Activated naive CD4-positive, alpha-beta T cell treated with anti-CD3 and anti-CD28 coated beads for 36 hours (primary cell): ENCODE measurements at regions not wholly inside any gene's neighbourhood (a gene's known extent, or its start where the extent isn't known, plus 50 kb on each side); places are given as distances from the start of the nearest gene placed in this dataset.

Source experiments
- CTCF ChIA-PET: fragments of 350-600 bp; sonication (Branson Sonifier 250); formaldehyde crosslinking; loops from one replicate; lab custom pipeline; 2021; ENCODE audit warnings: antibody characterized with exemption; lab: Charles Lee
- DNase-seq: peaks from one replicate; pipeline ENCODE4 v3.0.0-alpha.2; 2020
- H3K27ac Mint-ChIP-seq: one replicate; pipeline ENCODE4 v1.8.0; 2021; ENCODE audit warnings: mild to moderate bottlenecking, mixed read lengths
- H3K27me3 Mint-ChIP-seq: one replicate; pipeline ENCODE4 v1.8.0; 2021; ENCODE audit warnings: low read depth, mixed read lengths
- H3K36me3 Mint-ChIP-seq: one replicate; pipeline ENCODE4 v1.8.0; 2021; ENCODE audit warnings: low read depth, mixed read lengths
- H3K4me1 Mint-ChIP-seq: one replicate; pipeline ENCODE4 v1.8.0; 2021; ENCODE audit warnings: low read depth, mixed read lengths
- H3K4me3 Mint-ChIP-seq: one replicate; pipeline ENCODE4 v1.8.0; 2021; ENCODE audit warnings: mild to moderate bottlenecking, moderate library complexity, mixed read lengths
- H3K9me3 Mint-ChIP-seq: one replicate; pipeline ENCODE4 v1.8.0; 2021; ENCODE audit warnings: mixed read lengths
- intact Hi-C: fragments of 100-400 bp; cut with micrococcal nuclease; formaldehyde crosslinking; loops from one replicate; pipeline ENCODE4 v1.15.1; 2023

DNA sequence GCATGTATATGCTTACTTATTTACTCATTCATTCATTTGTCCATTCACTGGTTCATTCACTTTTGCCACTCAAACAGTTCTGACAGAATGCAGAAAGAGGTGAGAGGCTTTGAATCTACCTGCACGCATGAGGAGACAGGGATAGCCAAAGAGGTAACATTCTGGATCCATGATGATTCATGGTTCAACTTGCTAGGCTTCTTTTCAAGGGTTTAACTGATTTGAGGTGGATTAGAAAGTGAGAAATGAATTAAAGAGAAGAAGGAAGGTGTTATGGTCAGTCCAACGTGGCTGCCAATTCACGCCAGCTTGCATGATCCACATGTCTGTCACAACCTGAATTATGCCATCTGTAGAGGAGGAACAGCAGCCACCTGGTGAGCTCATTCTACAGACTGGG, 260.6 kb downstream of the ARRDC4 start:
- H3K4me1 Mint-ChIP-seq = no peaks in the 10 kb centered on the region
- H3K36me3 Mint-ChIP-seq = no peaks in the 10 kb centered on the region
- intact Hi-C loops = no loop called here
- no peak overlapping the region for H3K4me3 Mint-ChIP-seq
- no peak for DNase-seq
- H3K27me3 Mint-ChIP-seq = no peaks in the 10 kb centered on the region
- CTCF ChIA-PET = no interaction called here
- H3K27ac Mint-ChIP-seq = no peak overlapping the region
- no peaks in the 10 kb centered on the region for H3K9me3 Mint-ChIP-seq

DNA sequence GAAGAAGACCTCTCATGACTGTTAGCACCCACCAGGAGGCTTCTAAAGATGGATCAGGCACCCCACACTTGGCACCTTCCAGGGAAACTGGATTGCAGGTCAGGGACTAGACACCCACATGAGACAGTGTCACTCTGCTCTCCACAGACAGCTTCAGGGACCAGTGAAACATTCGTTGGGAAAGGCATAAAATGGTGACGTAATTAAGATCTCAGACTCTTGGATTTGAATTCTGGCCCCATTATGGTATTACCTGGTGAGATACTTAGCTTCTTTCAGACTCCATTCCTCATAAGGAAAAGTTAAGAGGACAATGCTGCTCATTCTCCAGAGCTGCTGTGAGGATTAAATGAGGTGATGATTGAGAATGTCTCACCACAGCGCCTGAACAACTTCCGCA, 261.1 kb downstream of the ARRDC4 start:
- Mint-ChIP-seq H3K36me3 (no peaks in the 10 kb centered on the region), H3K27ac (no peak overlapping the region), H3K9me3 (no peaks in the 10 kb centered on the region), H3K4me1 (no peaks in the 10 kb centered on the region), H3K27me3 (no peaks in the 10 kb centered on the region), H3K4me3 (no peak overlapping the region)
- intact Hi-C loops = no loop called here
- no peak for DNase-seq
- CTCF ChIA-PET = no interaction called here

DNA sequence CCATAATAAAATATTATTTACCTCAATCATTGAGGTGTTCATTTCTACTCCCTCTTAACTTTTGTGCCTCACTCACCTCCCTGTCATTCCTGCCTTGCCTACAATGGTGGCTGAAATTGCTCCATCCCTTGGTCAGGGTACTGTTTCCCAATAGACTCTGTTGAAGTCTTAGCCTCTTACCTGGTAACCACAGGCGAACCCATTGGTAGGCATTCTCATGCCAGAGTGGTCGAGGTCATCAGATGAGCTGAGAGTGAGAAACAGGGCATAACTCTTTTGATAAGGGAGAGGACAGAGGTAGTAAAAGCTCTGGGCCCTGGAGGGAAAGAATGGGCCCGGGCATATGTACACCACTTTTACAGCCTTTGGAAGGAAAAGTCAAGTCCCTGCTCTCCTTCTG, 265.6 kb downstream of the ARRDC4 start:
- Mint-ChIP-seq H3K27ac (no peak overlapping the region), H3K36me3 (no peaks in the 10 kb centered on the region), H3K4me3 (no peak overlapping the region), H3K4me1 (no peaks in the 10 kb centered on the region), H3K27me3 (no peaks in the 10 kb centered on the region), H3K9me3 (no peaks in the 10 kb centered on the region)
- intact Hi-C loops = no loop called here
- CTCF ChIA-PET = no interaction called here
- DNase-seq = no peak

DNA sequence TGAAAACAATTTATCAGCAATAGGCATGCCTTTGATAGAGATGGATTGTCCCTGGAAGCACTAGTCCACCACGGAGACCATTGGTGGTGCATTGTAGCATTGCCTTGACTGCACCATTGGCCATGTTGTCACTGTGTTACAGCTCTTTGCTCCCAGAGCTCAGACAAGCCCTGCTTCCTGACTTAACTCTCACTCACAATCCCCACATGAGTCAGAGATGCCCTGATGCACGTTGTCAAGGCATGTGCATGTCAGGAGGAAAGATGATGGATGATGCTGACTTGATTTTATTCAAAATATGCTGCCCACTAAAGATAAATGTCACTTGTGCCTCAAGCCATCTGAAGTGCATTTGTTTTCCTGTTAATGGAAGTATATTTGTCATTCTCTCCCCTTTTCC, 266.1 kb downstream of the ARRDC4 start:
- CTCF ChIA-PET = no interaction called here
- no peaks in the 10 kb centered on the region for H3K4me1 Mint-ChIP-seq
- no peaks in the 10 kb centered on the region for H3K27me3 Mint-ChIP-seq
- no peaks in the 10 kb centered on the region for H3K36me3 Mint-ChIP-seq
- intact Hi-C loops = no loop called here
- no peaks in the 10 kb centered on the region for H3K9me3 Mint-ChIP-seq
- H3K4me3 Mint-ChIP-seq = no peak overlapping the region
- DNase-seq = no peak
- no peak overlapping the region for H3K27ac Mint-ChIP-seq

DNA sequence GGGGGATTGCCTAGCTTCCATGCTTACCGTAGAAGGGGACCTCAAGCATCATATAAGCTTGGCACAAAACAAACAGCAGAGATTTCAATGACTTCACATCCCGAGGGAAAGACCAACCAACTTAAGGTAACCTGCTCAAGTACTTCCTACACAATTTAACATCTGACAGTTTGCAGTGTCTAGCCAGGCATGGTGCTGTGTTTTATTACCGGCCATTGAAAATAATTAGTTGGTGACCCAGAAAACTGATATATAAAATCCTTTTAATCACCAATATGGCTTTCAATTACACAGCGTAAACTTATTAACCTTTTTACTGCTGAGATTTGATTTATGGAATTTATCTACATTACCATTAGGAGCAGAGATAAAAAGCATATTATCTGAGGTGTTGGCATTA, 268.3 kb downstream of the ARRDC4 start:
- no peak for DNase-seq
- Mint-ChIP-seq H3K4me1 (no peaks in the 10 kb centered on the region), H3K27me3 (peaks cover 3% of the 10 kb centered on the region), H3K36me3 (no peaks in the 10 kb centered on the region), H3K4me3 (no peak overlapping the region), H3K9me3 (no peaks in the 10 kb centered on the region), H3K27ac (no peak overlapping the region)
- CTCF ChIA-PET = no interaction called here
- intact Hi-C loops = no loop called here

DNA sequence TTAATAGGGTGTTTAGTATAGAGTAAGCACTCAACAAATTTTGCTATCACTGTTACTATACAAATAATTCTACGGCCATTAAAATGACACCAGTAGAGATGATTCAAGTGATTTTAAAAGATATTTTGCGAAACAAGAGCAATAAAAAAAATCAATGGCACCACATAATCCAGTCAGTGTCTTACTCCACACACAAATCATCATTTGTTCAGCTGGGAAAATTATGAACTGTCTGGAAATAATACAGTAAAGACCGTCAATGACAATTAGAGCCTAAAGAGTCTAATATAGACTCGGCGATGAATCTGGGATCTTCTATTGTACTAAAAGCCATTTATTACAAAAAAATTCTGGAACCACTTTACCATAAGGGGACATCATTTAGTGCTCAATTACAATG, 270.5 kb downstream of the ARRDC4 start:
- Mint-ChIP-seq H3K27ac (no peak overlapping the region), H3K36me3 (no peaks in the 10 kb centered on the region), H3K4me3 (no peak overlapping the region), H3K27me3 (peaks cover 3% of the 10 kb centered on the region), H3K4me1 (no peaks in the 10 kb centered on the region), H3K9me3 (no peaks in the 10 kb centered on the region)
- CTCF ChIA-PET = no interaction called here
- DNase-seq = no peak
- intact Hi-C loops = no loop called here

DNA sequence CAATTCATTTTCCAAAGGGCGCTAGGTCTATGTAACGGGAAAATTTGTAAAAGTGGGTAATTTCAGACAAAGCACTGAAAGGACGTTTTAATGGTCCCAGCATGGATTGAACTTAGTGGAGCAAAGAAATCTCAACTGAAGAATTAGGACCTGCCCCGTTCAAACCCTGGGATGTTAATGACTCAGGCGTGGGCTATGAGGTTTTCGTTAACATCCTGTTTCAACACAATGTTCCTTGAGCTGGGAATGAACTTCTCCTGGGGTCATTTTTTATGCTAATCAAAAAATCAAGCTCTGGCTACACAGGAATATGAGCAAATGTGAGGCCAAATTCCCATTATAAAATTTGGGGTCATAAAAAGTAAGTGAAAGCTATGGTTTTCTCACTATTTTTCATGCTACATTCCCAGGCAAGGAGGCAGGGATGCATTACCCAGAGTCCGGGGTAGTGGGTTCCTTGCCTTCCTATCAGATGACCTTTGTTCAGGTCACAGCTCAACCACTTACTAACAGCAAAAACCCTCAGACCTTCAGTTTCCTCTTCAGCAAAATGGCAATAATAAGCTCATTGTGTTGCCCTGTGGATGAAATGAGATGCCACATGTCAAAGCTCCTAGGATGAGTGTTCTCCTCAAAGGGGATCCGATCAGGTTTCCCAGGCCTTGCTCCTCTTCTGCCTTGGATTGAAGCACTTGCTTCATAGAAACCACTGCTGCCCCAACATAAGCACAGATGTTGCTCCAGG, 271.4 kb downstream of the ARRDC4 start:
- intact Hi-C loops = no loop called here
- DNase-seq = no peak
- CTCF ChIA-PET = no interaction called here
- no peak overlapping the region for H3K27ac Mint-ChIP-seq
- no peaks in the 10 kb centered on the region for H3K4me1 Mint-ChIP-seq
- H3K27me3 Mint-ChIP-seq = peaks cover 3% of the 10 kb centered on the region
- no peaks in the 10 kb centered on the region for H3K9me3 Mint-ChIP-seq
- H3K4me3 Mint-ChIP-seq = no peak overlapping the region
- H3K36me3 Mint-ChIP-seq = no peaks in the 10 kb centered on the region

DNA sequence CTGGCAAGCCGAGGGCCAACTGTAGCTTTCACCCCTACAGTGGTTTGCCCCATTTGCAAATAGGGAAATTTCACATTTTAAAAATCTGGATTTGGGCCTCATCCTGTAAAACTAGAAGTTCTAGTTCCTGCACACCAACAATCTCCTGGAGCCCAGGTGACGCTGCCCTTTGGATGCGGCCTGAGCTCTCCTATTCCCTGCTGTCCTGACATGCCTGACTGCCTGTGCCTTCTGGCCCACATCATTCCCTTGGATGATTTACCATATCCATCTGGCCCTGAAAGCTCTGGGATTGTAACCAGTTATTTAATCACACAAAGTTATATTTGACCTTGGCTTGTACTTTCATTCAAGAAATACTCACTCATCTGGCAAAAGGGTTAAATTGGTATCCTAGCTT, 272.3 kb downstream of the ARRDC4 start:
- no peaks in the 10 kb centered on the region for H3K4me1 Mint-ChIP-seq
- H3K27ac Mint-ChIP-seq = peak overlapping the region; percentile 52
- no peak overlapping the region for H3K4me3 Mint-ChIP-seq
- peaks cover 3% of the 10 kb centered on the region for H3K27me3 Mint-ChIP-seq
- H3K9me3 Mint-ChIP-seq = no peaks in the 10 kb centered on the region
- CTCF ChIA-PET = no interaction called here
- H3K36me3 Mint-ChIP-seq = no peaks in the 10 kb centered on the region
- intact Hi-C loops = no loop called here
- no peak for DNase-seq

DNA sequence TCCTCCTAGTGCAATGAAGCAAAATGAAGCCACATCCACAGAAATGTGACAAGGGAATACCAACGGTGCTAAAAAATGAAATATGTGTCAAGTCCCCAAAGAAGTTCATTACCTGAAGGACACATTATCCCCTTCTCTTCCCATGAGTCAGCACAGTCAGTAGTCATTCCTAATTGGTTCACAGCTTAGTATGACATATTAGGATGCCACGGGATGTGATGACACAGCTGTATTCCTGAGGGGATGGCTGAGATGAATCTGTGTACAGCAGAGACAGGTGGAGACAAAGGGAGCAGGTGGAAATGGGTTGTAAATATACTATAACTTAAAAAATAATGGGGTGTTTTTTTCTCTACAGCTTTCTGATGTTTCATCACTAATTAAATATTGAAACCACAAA, 273.4 kb downstream of the ARRDC4 start:
- no peaks in the 10 kb centered on the region for H3K4me1 Mint-ChIP-seq
- no peak for DNase-seq
- H3K27ac Mint-ChIP-seq = no peak overlapping the region
- H3K4me3 Mint-ChIP-seq = no peak overlapping the region
- H3K27me3 Mint-ChIP-seq = peaks cover 7% of the 10 kb centered on the region
- H3K9me3 Mint-ChIP-seq = no peaks in the 10 kb centered on the region
- no peaks in the 10 kb centered on the region for H3K36me3 Mint-ChIP-seq
- intact Hi-C loops = no loop called here
- CTCF ChIA-PET = no interaction called here

DNA sequence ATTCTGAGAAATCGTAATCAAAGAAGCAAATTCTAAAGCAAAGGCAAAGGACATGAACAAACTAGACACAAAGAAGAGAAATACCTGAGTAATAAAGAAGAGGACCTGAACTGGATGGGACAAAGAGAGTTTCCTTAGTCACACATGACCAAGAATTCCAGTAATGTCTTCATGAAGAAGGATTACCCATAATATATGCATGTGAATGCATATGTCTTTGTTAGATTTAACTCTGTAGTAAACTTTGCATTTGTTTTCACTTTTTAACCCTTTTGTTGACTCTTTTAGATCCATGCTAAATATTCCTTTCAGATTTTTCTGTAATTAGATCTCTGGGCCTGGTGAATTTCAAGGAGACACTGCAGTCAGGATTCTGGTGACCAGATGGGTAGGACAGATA, 279.8 kb downstream of the ARRDC4 start:
- intact Hi-C loops = no loop called here
- Mint-ChIP-seq H3K27ac (no peak overlapping the region), H3K36me3 (no peaks in the 10 kb centered on the region), H3K4me3 (no peak overlapping the region), H3K9me3 (no peaks in the 10 kb centered on the region), H3K27me3 (peaks cover 4% of the 10 kb centered on the region), H3K4me1 (no peaks in the 10 kb centered on the region)
- CTCF ChIA-PET = no interaction called here
- DNase-seq = no peak

DNA sequence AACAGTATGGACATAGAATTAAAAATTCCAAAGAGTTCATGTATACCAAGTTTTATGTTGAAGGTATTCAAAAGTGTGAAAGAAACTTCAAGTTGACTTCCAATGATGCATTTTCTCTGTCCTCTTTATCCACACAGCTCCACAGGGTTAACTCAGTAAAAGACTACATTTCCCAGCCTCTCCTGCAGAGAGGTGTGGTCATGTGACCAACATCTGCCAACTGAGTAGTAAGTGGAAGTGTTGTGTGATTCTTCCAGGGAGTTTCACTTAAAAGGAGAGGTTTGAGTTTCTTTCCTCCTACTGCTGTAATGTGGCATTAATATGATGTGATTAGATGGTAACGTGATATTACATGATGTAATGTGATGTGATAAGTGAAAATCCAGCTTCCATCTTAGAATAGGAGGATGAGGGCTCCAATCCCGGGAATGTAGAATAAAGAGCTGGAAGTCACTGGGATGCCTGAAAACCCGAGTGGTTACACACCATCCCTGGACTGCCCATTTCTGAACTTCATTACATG, 280.6 kb downstream of the ARRDC4 start:
- CTCF ChIA-PET = no interaction called here
- Mint-ChIP-seq H3K4me3 (no peak overlapping the region), H3K27ac (no peak overlapping the region), H3K36me3 (no peaks in the 10 kb centered on the region), H3K27me3 (peaks cover 4% of the 10 kb centered on the region), H3K4me1 (no peaks in the 10 kb centered on the region), H3K9me3 (peaks cover under 1% of the 10 kb centered on the region)
- intact Hi-C loops = no loop called here
- no peak for DNase-seq

DNA sequence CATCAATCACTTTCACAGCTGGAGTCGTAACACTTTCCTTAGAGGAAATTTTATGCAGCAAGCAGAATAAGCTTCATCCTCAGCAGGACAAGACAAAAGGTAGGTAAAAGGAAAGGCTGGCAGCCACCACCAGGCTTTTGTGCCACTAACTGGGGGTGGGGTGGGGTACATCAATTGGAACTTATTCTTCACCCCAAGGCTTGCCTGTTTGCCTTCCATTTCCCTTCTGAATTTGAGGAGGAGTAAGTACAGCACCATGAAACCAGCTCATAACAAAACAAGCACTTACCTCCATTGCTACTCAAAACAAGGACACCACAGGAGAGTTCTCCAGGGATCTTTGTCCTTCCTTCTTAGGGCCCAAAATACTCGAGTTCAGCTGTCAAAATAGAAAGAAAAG, 296.8 kb downstream of the ARRDC4 start:
- H3K36me3 Mint-ChIP-seq = no peaks in the 10 kb centered on the region
- CTCF ChIA-PET = interaction anchor here (0.9 kb wide), 1 partner anchor 15 kb away, joined by 3 read pairs; no protein-coding TSS in a partner anchor

DNA sequence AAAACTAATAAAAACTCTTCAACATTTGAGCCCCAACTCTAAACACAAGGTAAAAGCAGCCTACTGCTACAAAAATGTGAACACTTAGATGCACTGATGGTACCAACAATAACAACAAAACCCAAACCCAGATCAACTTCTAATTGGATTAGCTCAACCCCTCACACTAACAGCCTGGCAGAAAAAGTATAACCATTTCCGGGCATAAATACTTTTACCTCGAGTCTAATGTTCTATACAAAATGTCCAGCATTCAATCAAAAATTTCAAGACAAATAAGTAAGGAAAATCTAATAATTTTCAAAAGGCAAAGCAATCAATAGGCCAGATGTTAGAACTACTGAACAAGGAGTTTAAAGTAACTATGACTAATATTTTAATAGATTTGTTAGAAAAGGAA, 303.3 kb downstream of the ARRDC4 start:
- no peaks in the 10 kb centered on the region for H3K36me3 Mint-ChIP-seq
- CTCF ChIA-PET = no interaction called here
- H3K27ac Mint-ChIP-seq = no peak overlapping the region
- intact Hi-C loops = no loop called here
- H3K4me3 Mint-ChIP-seq = no peak overlapping the region
- no peaks in the 10 kb centered on the region for H3K4me1 Mint-ChIP-seq
- no peak for DNase-seq
- peaks cover 13% of the 10 kb centered on the region for H3K9me3 Mint-ChIP-seq
- peaks cover 4% of the 10 kb centered on the region for H3K27me3 Mint-ChIP-seq

More for the DNA sequence above, 296.8 kb downstream of the ARRDC4 start:
- Mint-ChIP-seq H3K27me3 (peaks cover 18% of the 10 kb centered on the region), H3K4me1 (no peaks in the 10 kb centered on the region), H3K4me3 (no peak overlapping the region), H3K9me3 (peaks cover 5% of the 10 kb centered on the region), H3K27ac (no peak overlapping the region)
- intact Hi-C loops = no loop called here
- DNase-seq = no peak
